Astrocyte of the spinal cord (primary cell): ENCODE measurements at regions not wholly inside any gene's neighbourhood (a gene's known extent, or its start where the extent isn't known, plus 50 kb on each side); places are given as distances from the start of the nearest gene placed in this dataset.

Source experiments
- DNase-seq: peaks from one replicate; pipeline ENCODE4 v3.0.0; 2011; ENCODE audit warnings: low read depth, low spot score
- H3K4me3 ChIP-seq: 2 replicates; pipeline ENCODE4 v1.5.1; 2011; ENCODE audit warnings: low read depth, mild to moderate bottlenecking, low read length, moderate library complexity
- in situ Hi-C: cut with HindIII; loops from 2 replicates; pipeline ENCODE4 v1.10.0; 2017; ENCODE audit warnings: low sequenced_read_pairs
- TF ChIP-seq, protein P1 (sequence below): IDR thresholded peaks from 2 replicates; pipeline ENCODE4 v1.5.1; 2012; ENCODE audit warnings: low read depth, mild to moderate bottlenecking, low read length, inconsistent platforms

DNA sequence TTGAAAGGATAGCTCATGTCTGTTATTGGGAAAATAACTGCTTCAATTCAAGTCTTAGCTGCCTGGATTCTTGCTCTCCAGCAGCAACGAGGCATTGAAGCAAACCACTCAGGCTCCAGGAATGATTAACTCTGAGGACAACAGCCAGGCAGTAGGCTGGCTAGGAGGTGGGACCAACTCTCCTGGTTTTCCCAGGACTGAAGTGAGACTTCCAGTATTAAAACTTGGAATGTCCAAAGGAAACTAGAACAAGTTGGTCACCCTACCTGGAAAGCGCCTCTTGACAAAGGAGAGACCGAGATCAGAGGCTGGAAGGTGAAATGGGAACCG is 100.7 kb downstream of the SALL1 start:
- in situ Hi-C loops = no loop called here
- H3K4me3 ChIP-seq = no peak overlapping the region
- TF ChIP-seq, protein P1, sequence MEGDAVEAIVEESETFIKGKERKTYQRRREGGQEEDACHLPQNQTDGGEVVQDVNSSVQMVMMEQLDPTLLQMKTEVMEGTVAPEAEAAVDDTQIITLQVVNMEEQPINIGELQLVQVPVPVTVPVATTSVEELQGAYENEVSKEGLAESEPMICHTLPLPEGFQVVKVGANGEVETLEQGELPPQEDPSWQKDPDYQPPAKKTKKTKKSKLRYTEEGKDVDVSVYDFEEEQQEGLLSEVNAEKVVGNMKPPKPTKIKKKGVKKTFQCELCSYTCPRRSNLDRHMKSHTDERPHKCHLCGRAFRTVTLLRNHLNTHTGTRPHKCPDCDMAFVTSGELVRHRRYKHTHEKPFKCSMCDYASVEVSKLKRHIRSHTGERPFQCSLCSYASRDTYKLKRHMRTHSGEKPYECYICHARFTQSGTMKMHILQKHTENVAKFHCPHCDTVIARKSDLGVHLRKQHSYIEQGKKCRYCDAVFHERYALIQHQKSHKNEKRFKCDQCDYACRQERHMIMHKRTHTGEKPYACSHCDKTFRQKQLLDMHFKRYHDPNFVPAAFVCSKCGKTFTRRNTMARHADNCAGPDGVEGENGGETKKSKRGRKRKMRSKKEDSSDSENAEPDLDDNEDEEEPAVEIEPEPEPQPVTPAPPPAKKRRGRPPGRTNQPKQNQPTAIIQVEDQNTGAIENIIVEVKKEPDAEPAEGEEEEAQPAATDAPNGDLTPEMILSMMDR = no peak
- no peak for DNase-seq

DNA sequence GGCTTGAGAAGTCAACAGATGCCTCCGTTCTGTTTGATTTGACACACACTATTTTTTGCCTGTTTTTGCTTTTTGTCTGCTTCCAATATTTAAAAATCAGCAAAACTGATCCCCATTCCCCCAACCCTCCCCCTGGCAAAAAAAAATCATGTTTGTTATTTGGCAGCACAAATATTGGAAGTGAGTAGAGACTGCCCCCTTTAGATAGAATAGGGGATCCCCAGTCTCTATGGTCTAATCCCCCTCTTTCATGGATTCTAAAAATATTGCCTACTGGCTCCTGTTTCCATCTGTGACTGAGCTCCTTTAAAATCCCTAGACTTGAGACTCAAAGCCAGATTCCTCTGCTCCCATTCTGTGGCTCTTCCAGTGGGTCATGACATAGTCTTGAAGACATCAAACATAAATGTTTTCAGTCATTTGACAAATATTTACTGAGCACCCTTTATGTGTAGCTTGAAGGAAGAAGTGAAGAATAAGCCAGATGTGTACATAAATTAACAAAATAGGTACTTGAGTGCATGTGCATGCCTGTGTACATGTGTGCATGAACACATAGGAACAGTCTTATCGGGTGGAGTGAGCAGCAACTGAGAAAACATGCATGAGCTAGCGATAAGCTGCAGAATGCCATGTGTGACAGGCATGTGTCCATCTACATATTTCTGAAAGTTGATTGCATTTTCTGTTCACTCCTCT is 101.2 kb downstream of the SALL1 start:
- in situ Hi-C loops = no loop called here
- DNase-seq = no peak
- no peak overlapping the region for H3K4me3 ChIP-seq
- TF ChIP-seq, protein P1 = no peak

DNA sequence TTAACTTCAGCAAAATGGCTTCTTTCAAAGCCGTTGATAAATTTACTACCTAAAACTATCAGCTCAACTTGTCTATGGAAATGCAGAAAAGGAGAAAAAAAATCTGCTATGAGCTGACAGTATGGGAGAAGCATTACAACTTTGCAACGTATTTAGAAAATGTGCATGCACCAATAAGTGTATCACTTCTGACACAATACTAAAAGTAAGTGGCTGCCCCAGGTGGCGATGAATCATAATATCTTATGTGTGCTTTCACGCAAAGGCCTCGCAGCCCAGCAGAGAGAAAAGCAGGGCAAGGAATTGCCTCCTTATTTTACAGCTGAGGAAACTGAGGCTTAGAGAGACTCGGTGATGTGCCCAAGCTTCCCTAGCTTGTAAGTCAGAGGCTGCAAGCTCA is 101.8 kb downstream of the SALL1 start:
- no peak overlapping the region for H3K4me3 ChIP-seq
- TF ChIP-seq, protein P1 = no peak
- no peak for DNase-seq
- in situ Hi-C loops = no loop called here

DNA sequence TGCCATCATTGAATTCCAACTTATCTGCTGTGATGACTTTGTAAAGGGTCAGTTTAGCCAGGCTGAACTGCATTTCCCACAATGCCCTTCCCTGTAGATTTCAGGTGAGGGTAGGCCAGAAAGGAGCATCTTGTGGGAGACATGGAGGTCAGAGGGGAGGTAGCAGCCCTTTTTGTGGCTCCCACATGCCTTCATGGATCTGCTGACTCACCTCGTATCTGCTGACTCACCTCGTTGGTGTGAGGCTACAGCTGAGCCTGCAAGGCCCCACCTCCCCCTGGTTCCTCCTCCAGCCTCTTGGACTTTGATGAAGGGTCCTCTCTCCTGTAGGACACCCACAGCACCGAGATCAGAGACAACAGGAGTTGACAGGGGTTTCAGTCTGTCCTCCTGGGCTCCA is 102.5 kb downstream of the SALL1 start:
- no peak overlapping the region for H3K4me3 ChIP-seq
- no peak for DNase-seq
- in situ Hi-C loops = no loop called here
- TF ChIP-seq, protein P1 = no peak

DNA sequence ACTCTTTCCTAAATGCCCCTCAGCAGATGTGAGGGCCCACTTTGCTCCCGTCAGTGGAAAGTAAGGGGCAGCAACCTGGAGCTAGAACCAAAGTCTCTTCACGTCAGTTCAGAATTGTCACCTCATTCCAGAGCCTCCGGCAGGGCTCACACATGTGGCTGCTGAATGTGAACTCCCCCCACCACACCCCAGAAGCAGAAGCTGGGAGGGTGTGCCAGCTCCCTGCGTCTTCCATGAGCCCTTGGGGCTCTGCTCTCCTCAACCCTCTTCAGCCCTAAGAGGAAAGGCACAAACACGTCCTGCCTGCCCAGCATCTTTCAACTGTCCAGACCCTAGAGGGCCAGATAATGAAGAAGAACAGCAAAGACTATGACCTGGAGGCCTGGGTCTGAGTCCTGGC is 105.3 kb downstream of the SALL1 start:
- TF ChIP-seq, protein P1 = no peak
- H3K4me3 ChIP-seq = no peak overlapping the region
- in situ Hi-C loops = no loop called here
- no peak for DNase-seq

DNA sequence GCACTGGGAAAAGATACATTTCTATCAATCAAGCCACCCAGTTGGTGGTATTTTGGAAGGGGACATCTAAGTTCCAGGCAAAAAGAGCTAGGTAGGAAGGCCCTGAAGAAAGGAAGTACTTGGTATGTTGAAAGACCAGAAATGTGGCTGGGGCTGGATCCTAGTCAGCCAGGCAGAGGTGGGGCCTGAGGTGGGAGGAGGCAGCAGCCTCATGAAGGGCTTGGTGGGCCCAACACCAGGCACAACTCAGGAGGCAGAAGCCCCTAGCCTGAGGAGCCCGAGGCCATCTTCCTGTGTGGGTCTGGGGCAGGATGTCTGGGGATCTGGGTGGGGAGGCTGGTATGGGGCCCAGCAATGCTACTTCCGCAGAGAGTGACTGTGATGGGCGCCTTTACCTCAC is 105.9 kb downstream of the SALL1 start:
- DNase-seq = no peak
- no peak overlapping the region for H3K4me3 ChIP-seq
- in situ Hi-C loops = no loop called here
- TF ChIP-seq, protein P1 = no peak

GRCh38 chr16:51041546-51041945 is 109.5 kb downstream of the SALL1 start:
- no peak overlapping the region for H3K4me3 ChIP-seq
- in situ Hi-C loops = no loop called here
- no peak for DNase-seq
- TF ChIP-seq, protein P1 = no peak
